AG09309 (cell line): ENCODE measurements at regions not wholly inside any gene's neighbourhood (a gene's known extent, or its start where the extent isn't known, plus 50 kb on each side); places are given as distances from the start of the nearest gene placed in this dataset.
"Not testable (repeated sequence)": the region's sequence is repeated elsewhere in the genome, so short reads cannot be mapped to it uniquely, and the experiment has no call there.

Experiments used
- DNase-seq: peaks from one replicate; pipeline ENCODE4 v3.0.0-alpha.2; 2010; ENCODE audit warnings: low read depth
- H3K4me3 ChIP-seq: 2 replicates; pipeline ENCODE4 v1.5.1; 2011; ENCODE audit warnings: mild to moderate bottlenecking, low read depth, low read length, moderate library complexity; ENCODE audit not compliant: control insufficient read depth
- TF ChIP-seq, protein P1 (sequence below): IDR thresholded peaks from 2 replicates; pipeline ENCODE4 v1.5.1; 2011; ENCODE audit warnings: mild to moderate bottlenecking, low read depth, low read length, inconsistent platforms; ENCODE audit not compliant: insufficient read depth, control insufficient read depth; ENCODE audit errors: missing control alignments

DNA sequence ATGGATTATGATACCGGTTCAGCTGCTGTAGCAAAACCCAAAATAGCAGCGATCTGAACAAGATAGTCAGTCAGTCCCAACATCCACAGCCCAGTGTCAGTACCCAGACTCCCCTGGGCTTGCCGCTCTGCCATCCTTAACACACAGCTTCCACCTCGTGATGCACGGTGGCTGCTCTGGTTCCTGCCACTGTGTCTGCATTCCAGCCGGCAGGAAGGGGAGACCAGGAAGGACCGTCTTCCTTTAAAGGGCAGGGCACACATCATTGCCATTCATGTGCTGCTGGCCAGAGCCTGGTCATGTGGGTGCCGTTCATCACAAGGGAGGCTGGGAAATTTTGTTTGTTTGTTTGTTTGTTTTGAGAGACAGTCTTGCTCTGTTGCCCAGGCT lies 131.0 kb upstream of the IER5L start:
- H3K4me3 ChIP-seq: no peak overlapping the region
- TF ChIP-seq, protein P1, sequence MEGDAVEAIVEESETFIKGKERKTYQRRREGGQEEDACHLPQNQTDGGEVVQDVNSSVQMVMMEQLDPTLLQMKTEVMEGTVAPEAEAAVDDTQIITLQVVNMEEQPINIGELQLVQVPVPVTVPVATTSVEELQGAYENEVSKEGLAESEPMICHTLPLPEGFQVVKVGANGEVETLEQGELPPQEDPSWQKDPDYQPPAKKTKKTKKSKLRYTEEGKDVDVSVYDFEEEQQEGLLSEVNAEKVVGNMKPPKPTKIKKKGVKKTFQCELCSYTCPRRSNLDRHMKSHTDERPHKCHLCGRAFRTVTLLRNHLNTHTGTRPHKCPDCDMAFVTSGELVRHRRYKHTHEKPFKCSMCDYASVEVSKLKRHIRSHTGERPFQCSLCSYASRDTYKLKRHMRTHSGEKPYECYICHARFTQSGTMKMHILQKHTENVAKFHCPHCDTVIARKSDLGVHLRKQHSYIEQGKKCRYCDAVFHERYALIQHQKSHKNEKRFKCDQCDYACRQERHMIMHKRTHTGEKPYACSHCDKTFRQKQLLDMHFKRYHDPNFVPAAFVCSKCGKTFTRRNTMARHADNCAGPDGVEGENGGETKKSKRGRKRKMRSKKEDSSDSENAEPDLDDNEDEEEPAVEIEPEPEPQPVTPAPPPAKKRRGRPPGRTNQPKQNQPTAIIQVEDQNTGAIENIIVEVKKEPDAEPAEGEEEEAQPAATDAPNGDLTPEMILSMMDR: no peak
- no peak for DNase-seq

DNA sequence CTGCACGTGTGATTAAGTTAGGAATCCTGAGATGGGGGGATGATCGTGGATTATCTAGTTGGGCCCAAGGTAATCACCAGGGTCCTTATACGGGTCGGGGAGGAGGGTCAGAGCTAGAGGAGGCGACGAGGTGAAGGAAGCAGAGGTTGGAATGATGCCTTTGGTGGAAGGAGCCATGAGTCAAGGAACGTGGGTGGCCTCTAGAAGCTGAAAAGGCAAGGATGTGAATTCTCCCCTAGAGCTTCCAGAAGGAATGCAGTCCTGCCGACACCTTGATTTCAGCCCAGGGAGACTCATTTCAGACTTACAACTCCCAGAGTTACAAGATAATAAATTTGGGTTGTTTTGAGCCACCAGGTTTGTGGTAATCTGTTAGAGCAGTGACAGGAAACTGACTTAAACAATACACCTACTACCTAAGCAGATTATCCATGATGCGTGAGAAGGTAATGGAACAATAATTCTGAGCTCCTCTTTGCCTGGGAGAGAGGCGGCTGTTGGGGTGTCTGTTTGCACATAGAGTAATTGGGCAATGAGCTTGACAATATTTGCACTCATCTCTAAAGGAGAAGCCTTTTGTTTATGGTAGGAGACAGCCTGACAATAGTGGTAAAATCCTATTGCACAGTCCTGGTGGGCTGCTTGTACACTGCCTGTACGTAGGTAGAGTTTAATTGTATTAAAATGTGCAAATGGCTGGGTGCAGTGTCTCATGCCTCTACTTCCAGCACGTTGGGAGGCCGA lies 129.3 kb upstream of the IER5L start:
- H3K4me3 ChIP-seq: no peak overlapping the region
- DNase-seq: no peak
- TF ChIP-seq, protein P1: no peak

DNA sequence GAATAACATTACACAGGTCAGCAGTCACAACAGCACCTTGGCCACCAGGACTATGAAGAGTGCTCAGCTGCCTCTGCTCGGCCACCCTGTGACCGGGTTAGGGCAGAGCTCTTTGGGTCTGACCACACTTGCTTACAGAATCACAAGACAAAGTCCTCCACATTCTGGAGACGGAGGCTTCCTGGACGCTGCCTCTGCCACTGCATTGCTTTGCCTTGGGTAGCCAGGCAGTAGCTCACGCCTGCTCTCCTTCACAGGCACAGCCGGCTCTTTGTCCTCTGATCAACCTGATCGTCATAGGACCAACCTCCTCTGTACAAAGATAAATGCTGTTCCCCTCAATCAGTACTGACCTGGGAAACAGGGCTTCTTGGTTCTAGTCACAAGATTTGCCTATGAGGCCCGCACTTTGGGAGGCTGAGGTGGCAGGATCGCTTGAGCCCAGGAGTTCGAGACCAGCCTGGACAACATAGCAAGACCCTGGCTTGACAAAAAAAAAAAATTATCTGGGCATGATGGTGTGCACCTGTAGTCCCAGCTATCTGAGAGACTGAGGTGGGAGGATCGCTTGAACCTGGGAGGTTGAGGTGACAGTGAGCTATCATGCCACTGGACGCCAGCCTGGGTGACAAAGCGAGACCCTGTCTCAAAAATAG lies 128.4 kb upstream of the IER5L start:
- H3K4me3 ChIP-seq: no peak overlapping the region
- TF ChIP-seq, protein P1: no peak
- no peak for DNase-seq

DNA sequence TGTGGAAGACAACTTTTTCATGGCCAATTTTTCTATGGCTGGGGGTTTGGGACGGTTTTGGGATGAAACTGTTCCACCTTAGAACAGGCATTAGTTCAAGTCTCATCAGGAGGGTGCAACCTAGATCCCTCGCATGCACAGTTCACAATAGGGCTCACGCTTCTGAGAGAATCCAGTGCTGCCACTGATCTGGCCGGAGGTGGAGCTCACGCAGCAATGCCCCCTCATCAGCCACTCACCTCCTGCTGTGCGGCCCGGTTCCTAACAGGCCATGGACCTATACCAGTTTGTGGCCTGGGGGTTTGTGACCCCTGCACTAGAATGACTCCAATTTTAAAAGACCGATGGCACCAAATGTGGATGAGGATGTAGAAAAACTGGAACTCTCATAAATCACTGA lies 127.2 kb upstream of the IER5L start:
- no peak for DNase-seq
- H3K4me3 ChIP-seq: no peak overlapping the region
- TF ChIP-seq, protein P1: no peak

GRCh38 chr9:129301941-129302340 lies 123.9 kb upstream of the IER5L start:
- TF ChIP-seq, protein P1: no peak
- no peak overlapping the region for H3K4me3 ChIP-seq
- DNase-seq: no peak

DNA sequence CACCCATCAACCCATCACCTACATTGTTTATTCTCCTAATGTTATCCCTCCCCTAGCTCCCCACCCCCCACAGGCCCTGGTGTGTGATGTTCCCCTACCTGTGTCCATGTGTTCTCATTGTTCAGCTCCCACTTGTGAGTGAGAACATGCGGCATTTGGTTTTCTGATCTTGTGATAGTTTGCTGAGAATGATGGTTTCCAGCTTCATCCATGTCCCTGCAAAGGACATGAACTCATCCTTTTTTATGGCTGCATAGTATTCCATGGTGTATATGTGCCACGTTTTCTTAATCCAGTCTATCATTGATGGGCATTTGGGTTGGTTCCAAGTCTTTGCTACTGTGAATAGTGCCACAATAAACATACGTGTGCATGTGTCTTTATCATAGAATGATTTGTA lies 118.1 kb upstream of the IER5L start:
- not testable (repeated sequence) for DNase-seq, H3K4me3 ChIP-seq

- no peak for DNase-seq
- H3K4me3 ChIP-seq: no peak overlapping the region
These were observed 113.0 kb upstream of the IER5L start for GRCh38 chr9:129291041-129291501.

More at GRCh38 chr9:129291041-129291501, 113.0 kb upstream of the IER5L start:
- TF ChIP-seq, protein P1: no peak
